ENCODE measurements at regions not wholly inside any gene's neighbourhood (a gene's known extent, or its start where the extent isn't known, plus 50 kb on each side); places are given as distances from the start of the nearest gene placed in this dataset.

- DNase-seq (no peak), FAIRE-seq (no peak), ATAC-seq (no peak)
- no peaks in the 10 kb centered on the region for H3K27me3 ChIP-seq
- 66 to 79% methylated on average over 9 of the region's 9 CpGs for WGBS, 2 donors
- no peak for TF ChIP-seq CTCF (IDR thresholded peaks at IDR 0.05)
- no peaks in the 10 kb centered on the region for H3K36me3 ChIP-seq
- H3K27ac ChIP-seq: no peak overlapping the region
- no peaks in the 10 kb centered on the region for H3K9me3 ChIP-seq
- intact Hi-C loops (cut with DNase I): no loop called here
- no peaks in the 10 kb centered on the region for H3K4me1 ChIP-seq
- no peak overlapping the region for H3K4me3 ChIP-seq
Observed at GRCh38 chr1:47658161-47658920, 220.5 kb downstream of the FOXD2 start.

GRCh38 chr1:47659146-47659545, 221.3 kb downstream of the FOXD2 start:
- no peak for FAIRE-seq
- no peak for TF ChIP-seq CTCF (IDR thresholded peaks at IDR 0.05)
- Histone ChIP-seq H3K4me3 (no peak overlapping the region), H3K9me3 (no peaks in the 10 kb centered on the region), H3K36me3 (no peaks in the 10 kb centered on the region), H3K27ac (no peak overlapping the region), H3K27me3 (no peaks in the 10 kb centered on the region), H3K4me1 (no peaks in the 10 kb centered on the region)
- DNase-seq: no peak
- intact Hi-C loops (cut with DNase I): no loop called here
- 40 to 41% methylated on average over 6 of the region's 6 CpGs for WGBS, 2 donors
- no peak for ATAC-seq

GRCh38 chr1:47660622-47661021, 222.8 kb downstream of the FOXD2 start:
- H3K27me3 ChIP-seq: no peaks in the 10 kb centered on the region
- no peak for FAIRE-seq
- no peaks in the 10 kb centered on the region for H3K4me1 ChIP-seq
- no peak for ATAC-seq
- no peaks in the 10 kb centered on the region for H3K36me3 ChIP-seq
- TF ChIP-seq CTCF (IDR thresholded peaks at IDR 0.05): no peak
- no peak overlapping the region for H3K27ac ChIP-seq
- no peaks in the 10 kb centered on the region for H3K9me3 ChIP-seq
- no peak for DNase-seq
- intact Hi-C loops (cut with DNase I): no loop called here
- WGBS, 2 donors: 37% methylated on average over 1 of the region's 1 CpG
- no peak overlapping the region for H3K4me3 ChIP-seq

- ATAC-seq (no peak), FAIRE-seq (no peak)
- no peak for TF ChIP-seq CTCF (IDR thresholded peaks at IDR 0.05)
Observed at GRCh38 chr1:47661040-47661439, 223.2 kb downstream of the FOXD2 start.

GRCh38 chr1:47662068-47662467, 224.2 kb downstream of the FOXD2 start:
- H3K4me1 ChIP-seq: no peaks in the 10 kb centered on the region
- ATAC-seq (no peak), FAIRE-seq (no peak), DNase-seq (no peak)
- H3K36me3 ChIP-seq: no peaks in the 10 kb centered on the region
- H3K27ac ChIP-seq: no peak overlapping the region
- TF ChIP-seq CTCF (IDR thresholded peaks at IDR 0.05): no peak
- WGBS, 2 donors: 87 to 92% methylated on average over 3 of the region's 3 CpGs
- intact Hi-C loops (cut with DNase I): no loop called here
- no peak overlapping the region for H3K4me3 ChIP-seq
- no peaks in the 10 kb centered on the region for H3K27me3 ChIP-seq
- H3K9me3 ChIP-seq: no peaks in the 10 kb centered on the region

More at GRCh38 chr1:47661040-47661439, 223.2 kb downstream of the FOXD2 start:
- Histone ChIP-seq H3K27ac (no peak overlapping the region), H3K36me3 (no peaks in the 10 kb centered on the region), H3K9me3 (no peaks in the 10 kb centered on the region), H3K4me1 (no peaks in the 10 kb centered on the region), H3K27me3 (no peaks in the 10 kb centered on the region), H3K4me3 (no peak overlapping the region)
- DNase-seq: no peak
- intact Hi-C loops (cut with DNase I): no loop called here
- WGBS, 2 donors: 78 to 84% methylated on average over 6 of the region's 6 CpGs

Data from pancreas (tissue), 10 donors.